ENCODE measurements at regions not wholly inside any gene's neighbourhood (a gene's known extent, or its start where the extent isn't known, plus 50 kb on each side); places are given as distances from the start of the nearest gene placed in this dataset.

- Histone ChIP-seq H3K9me3 (no peaks in the 10 kb centered on the region), H3K4me2 (no peak overlapping the region), H3K4me1 (no peaks in the 10 kb centered on the region), H3K27ac (no peak overlapping the region), H3K4me3 (no peak overlapping the region)
- FAIRE-seq (no peak), DNase-seq (ENCODE audit: low read depth in 1 of 2, low spot score in 1 of 2) (no peak), ATAC-seq (no peak)
- POLR2A ChIA-PET = no interaction called here
- CTCF ChIA-PET = no interaction called here
- TF ChIP-seq PHF8 (IDR thresholded peaks at IDR 0.05; ENCODE audit: borderline replicate concordance, low read depth) (no peak), MAX (IDR thresholded peaks at IDR 0.05) (no peak), ATOH8 (CRISPR knock-in tag; IDR thresholded peaks at IDR 0.05; ENCODE audit: low read depth) (no peak), EHMT2 (IDR thresholded peaks at IDR 0.05; ENCODE audit: low read depth) (no peak), SREBF2 (IDR thresholded peaks at IDR 0.05) (no peak), USF2 (IDR thresholded peaks at IDR 0.05) (no peak), FOSB (CRISPR knock-in tag; IDR thresholded peaks at IDR 0.05) (no peak), RARB (CRISPR knock-in tag; IDR thresholded peaks at IDR 0.05) (no peak), NFE2L2 (conservative IDR thresholded peaks at IDR 0.05; ENCODE audit: low read length) (no peak), TP53 (CRISPR knock-in tag; IDR thresholded peaks at IDR 0.05) (no peak), HES2 (IDR thresholded peaks at IDR 0.05) (no peak), PBX3 (IDR thresholded peaks at IDR 0.05) (no peak), CHD2 (IDR thresholded peaks at IDR 0.05; ENCODE audit: low read length, partially characterized antibody) (no peak), CEBPB (IDR thresholded peaks at IDR 0.05) (no peak), ZFP36 (IDR thresholded peaks at IDR 0.05; ENCODE audit: borderline replicate concordance, partially characterized antibody) (no peak), ZNF302 (CRISPR knock-in tag; IDR thresholded peaks at IDR 0.05) (no peak), NR3C1 (IDR thresholded peaks at IDR 0.05) (no peak), RNF2 (IDR thresholded peaks at IDR 0.05; ENCODE audit: borderline replicate concordance, low read depth) (no peak), EP300 (IDR thresholded peaks at IDR 0.05) (no peak), JUN (IDR thresholded peaks at IDR 0.05) (no peak)
- WGBS (ENCODE audit: missing lambda C conversion rate) = 62% methylated on average over 8 of the region's 8 CpGs
Measured at GRCh38 chr4:184315675-184316359, 98.1 kb upstream of the ENPP6 start.

GRCh38 chr4:184313702-184314659, 96.3 kb upstream of the ENPP6 start:
- POLR2A ChIA-PET = no interaction called here
- 72% methylated on average over 12 of the region's 16 CpGs for WGBS (ENCODE audit: missing lambda C conversion rate)
- no peak overlapping the region for H3K4me3 ChIP-seq
- ATAC-seq (no peak), FAIRE-seq (no peak), DNase-seq (ENCODE audit: low read depth in 1 of 2, low spot score in 1 of 2) (no peak)
- H3K4me1 ChIP-seq = no peaks in the 10 kb centered on the region
- CTCF ChIA-PET = interaction anchor here (1.1 kb wide), 1 partner anchor 161 kb away, joined by 3 read pairs; the partner anchor contains the start of gene IRF2
- no peak overlapping the region for H3K27ac ChIP-seq
- no peaks in the 10 kb centered on the region for H3K9me3 ChIP-seq
- no peak overlapping the region for H3K4me2 ChIP-seq
- TF ChIP-seq CTCF (IDR thresholded peaks at IDR 0.05) (no peak), ATOH8 (CRISPR knock-in tag; IDR thresholded peaks at IDR 0.05; ENCODE audit: low read depth) (no peak), ZSCAN20 (CRISPR knock-in tag; IDR thresholded peaks at IDR 0.05) (no peak), ZFP36 (IDR thresholded peaks at IDR 0.05; ENCODE audit: borderline replicate concordance, partially characterized antibody) (no peak), CBX2 (IDR thresholded peaks at IDR 0.05; ENCODE audit: borderline replicate concordance, low read depth) (no peak), FOSB (CRISPR knock-in tag; IDR thresholded peaks at IDR 0.05) (no peak), BHLHE40 (IDR thresholded peaks at IDR 0.05; ENCODE audit: low read depth, low read length) (no peak), CHD4 (IDR thresholded peaks at IDR 0.05; ENCODE audit: borderline replicate concordance) (no peak), HOXB5 (CRISPR knock-in tag; IDR thresholded peaks at IDR 0.05) (no peak), FOSL2 (IDR thresholded peaks at IDR 0.05) (no peak), FOSL2 (CRISPR knock-in tag; IDR thresholded peaks at IDR 0.05) (no peak), NFE2L2 (conservative IDR thresholded peaks at IDR 0.05; ENCODE audit: low read length) (no peak), NR3C1 (IDR thresholded peaks at IDR 0.05) (no peak), USF2 (IDR thresholded peaks at IDR 0.05) (no peak), RARB (CRISPR knock-in tag; IDR thresholded peaks at IDR 0.05) (no peak), FOXS1 (CRISPR knock-in tag; IDR thresholded peaks at IDR 0.05) (no peak)

Data from A549 (cell line).